Stimulated activated CD4-positive, alpha-beta T cell treated with anti-CD3 and anti-CD28 coated beads, Interleukin-1b, Interleukin-23, amount 100 ng/mL, for 48 hours (primary cell): ENCODE measurements at regions not wholly inside any gene's neighbourhood (a gene's known extent, or its start where the extent isn't known, plus 50 kb on each side); places are given as distances from the start of the nearest gene placed in this dataset.

Source experiments
- DNase-seq: peaks from one replicate; pipeline ENCODE4 v3.0.0-alpha.2; 2020

- no peak for DNase-seq
These were observed 66.8 kb upstream of the NEBL start for GRCh38 chr10:20963721-20964595.

DNA sequence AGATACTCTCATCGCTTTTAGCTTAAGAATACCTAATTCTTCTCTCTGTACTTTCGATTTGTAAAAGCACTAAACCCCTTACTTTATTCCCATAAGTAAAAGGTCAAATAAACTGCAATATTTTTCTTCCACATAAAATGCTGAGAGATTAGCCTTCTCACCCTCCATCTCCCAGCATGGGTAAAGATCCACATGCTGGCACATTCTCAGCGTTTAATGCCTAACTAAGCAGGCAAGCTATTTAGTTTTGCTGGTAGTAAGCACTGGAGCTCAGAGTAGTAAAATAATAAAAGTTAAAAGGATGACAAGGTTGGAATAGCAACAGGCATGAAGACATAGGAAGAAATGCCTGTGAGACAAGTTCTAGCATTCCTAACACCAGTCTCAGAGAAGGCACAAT is 65.9 kb upstream of the NEBL start:
- no peak for DNase-seq

DNA sequence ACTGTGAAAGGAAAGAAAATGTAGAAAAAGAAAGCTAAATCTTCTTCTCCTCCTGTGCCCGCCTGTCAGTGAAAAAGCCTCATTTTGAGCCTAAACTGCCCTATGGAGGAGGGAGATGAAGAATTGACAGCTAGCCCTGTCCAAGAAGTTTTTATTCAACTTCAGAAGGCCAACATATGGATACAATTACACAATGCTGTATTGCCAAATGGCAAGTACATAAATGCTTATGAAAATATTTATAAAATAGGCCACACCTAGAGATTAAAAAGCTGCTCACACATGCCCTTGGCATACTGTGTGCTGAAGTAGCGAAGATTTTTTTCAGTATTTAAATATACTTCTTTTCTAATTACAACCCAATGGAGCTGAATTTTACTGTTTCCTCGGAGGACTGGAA is 65.1 kb upstream of the NEBL start:
- no peak for DNase-seq

GRCh38 chr10:20959242-20959641 is 62.1 kb upstream of the NEBL start:
- no peak for DNase-seq

GRCh38 chr10:20958764-20959163 is 61.7 kb upstream of the NEBL start:
- no peak for DNase-seq

DNA sequence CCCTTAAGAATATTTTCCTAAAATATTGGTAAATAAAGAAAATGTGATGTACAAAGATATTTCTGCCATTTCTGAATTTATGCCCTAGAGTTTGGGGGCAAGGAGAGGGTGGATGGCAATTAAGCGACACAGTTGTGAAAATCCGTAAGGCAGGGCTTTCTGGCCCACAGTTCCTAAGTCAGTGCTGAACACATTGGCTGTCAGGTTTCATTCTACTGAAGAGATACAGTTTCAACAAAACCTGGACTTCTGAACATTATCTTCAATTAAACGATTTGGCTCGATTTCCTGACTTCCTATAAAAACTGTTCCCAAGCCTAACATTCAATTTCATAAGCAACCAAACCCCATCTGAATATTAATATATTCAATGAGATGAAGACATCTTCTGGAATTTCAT is 61.1 kb upstream of the NEBL start:
- no peak for DNase-seq

- no peak for DNase-seq
These were observed 60.6 kb upstream of the NEBL start for GRCh38 chr10:20957744-20958143.

- no peak for DNase-seq
These were observed 59.7 kb upstream of the NEBL start for GRCh38 chr10:20956843-20957242.

DNA sequence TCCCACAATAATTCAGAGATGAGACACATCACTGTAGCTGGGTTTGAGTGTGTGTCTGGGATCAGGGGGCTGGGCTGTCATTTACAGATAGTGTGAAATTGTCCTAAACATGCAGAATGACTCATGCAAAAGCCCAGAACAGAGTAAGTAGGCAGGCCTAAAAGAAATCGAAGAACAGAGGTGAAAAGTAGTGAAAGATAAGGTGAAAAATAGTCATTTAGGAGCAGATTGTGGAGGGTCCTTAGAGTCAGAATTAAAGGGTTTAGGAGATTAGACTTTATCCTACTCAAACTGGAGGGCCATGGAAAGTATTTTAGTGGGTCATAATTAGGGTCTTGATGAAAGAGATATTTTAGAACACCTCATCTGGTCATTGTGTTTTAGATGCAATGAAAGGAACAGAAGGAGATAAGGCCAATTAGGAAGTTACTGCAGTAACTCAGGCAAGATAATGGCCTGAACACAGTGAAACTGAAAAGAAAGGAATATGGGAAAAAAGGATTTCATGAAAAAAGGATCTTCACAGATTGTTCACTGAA is 58.3 kb upstream of the NEBL start:
- DNase-seq, result no peak

DNA sequence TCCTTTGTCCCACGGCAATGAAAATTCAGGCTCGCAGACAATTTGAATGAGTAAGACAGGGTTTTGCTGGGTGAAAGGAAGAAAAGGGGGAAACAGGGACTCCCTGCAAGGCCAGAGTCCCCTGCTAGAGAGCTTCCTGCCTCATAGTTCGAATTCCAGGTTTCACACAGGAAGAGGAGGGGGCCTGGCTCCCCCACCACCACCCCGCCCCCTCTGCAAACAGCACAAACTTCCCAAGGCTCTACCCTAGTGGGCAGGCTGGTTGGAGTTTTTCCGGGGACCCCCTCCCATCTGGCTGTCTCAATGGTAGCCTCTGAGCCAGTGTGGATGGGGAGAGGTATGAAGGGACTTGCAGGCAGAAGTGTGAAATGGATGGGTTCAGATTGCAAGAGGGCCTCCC is 57.4 kb upstream of the NEBL start:
- no peak for DNase-seq

DNA sequence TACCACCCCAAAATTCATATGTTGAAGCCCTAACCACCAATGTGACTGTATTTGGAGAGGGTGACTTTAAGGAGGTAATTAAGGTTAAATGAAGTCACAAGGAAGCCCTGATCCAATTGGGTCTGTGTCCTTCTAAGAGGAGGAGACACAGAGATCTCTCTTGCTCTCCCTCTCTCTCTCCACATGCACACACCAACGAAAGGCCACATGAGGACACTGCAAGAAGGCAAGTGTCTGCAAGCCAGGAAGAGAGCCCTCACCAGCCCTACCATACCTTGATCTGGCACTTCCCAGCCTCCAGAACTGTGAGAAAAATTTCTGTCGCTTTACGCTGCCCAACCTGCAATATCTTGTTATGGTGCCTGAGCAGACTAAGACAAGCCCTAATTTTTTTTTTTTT is 56.0 kb upstream of the NEBL start:
- DNase-seq, result no peak

DNA sequence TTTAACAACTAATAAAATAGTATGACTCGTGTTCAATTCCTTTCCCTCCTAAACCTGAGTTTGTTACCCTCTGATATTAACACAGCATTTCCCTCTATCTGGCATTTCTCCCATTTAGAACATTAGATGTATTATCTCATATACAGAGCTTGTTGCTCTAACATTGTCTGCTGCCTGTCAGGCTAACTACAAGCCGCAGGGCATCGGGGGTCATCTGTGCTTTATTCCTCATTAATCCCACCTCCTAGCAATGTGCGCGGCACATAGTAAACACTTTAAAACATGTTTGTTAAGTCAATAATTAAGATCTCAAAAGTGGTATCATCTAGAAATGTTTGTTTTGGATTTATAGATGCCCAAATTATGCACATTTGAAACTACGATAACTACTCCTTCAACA is 52.9 kb upstream of the NEBL start:
- DNase-seq, result no peak

DNA sequence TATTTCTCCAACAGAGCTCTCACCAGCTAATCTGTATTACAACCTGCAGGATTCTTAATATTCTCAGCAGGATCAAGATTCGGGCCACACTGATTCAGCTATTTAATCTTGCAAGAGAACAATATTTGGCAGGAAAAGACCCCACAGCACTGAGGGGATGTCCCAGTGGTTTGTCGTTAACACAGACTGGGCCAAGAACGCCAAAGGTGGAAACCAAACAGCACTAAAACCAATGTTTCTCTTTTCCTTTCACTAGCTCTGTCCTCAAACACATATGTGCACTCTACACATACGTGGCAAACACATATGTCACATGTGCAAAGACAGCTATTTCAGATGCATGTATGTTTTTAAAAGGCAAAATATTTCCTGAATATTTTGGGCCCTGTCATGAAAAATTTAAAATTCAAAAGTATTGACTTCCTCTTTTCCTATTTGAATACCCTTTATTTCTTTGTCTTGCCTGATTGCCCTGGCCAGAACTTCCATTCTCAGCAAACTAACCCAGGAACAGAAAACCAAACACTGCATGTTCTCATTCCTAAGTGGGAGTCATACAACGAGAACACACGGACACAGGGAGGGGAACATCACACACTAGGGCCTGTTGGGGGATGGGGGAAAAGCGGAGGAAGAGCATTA is 51.7 kb upstream of the NEBL start:
- DNase-seq, result no peak
